GM12878 (cell line): ENCODE measurements at regions not wholly inside any gene's neighbourhood (a gene's known extent, or its start where the extent isn't known, plus 50 kb on each side); places are given as distances from the start of the nearest gene placed in this dataset.

Experiments
- IKZF1 ChIP-seq: fragments of 450-650 bp; conservative IDR thresholded peaks from 2 replicates; pipeline ENCODE4 v1.6.1; 2017; ENCODE audit warnings: antibody characterized with exemption, mild to moderate bottlenecking
- PAX5 ChIP-seq: IDR thresholded peaks from 2 replicates; pipeline ENCODE4 v1.6.1; 2011; ENCODE audit warnings: low read depth, low read length, borderline replicate concordance
- TF ChIP-seq, protein P1 (sequence below): fragments of 450-650 bp; IDR thresholded peaks from 2 replicates; pipeline ENCODE4 v1.6.1; 2017; ENCODE audit warnings: borderline replicate concordance

DNA sequence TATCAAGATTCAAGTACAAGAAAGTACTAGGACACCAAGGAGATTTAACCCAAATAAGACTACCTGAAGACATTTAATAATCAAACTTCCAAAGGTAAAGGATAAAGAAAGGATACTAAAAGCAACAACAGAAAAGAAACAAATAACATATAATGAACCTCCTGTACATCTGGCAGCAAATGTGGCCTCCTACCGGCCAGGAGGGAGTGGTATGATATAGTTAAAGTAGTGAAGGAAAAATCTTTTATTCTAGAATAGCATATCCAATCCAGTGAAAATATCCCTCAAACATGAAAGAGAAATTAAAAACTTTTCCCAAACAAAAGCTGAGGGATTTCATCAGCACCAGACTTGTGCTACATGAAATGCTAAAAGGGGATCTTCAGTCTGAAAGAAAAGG, 104.7 kb upstream of the GUCY1A2 start:
- no peak for TF ChIP-seq PAX5
- TF ChIP-seq IKZF1 = no peak
- TF ChIP-seq, protein P1, sequence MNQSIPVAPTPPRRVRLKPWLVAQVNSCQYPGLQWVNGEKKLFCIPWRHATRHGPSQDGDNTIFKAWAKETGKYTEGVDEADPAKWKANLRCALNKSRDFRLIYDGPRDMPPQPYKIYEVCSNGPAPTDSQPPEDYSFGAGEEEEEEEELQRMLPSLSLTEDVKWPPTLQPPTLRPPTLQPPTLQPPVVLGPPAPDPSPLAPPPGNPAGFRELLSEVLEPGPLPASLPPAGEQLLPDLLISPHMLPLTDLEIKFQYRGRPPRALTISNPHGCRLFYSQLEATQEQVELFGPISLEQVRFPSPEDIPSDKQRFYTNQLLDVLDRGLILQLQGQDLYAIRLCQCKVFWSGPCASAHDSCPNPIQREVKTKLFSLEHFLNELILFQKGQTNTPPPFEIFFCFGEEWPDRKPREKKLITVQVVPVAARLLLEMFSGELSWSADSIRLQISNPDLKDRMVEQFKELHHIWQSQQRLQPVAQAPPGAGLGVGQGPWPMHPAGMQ = no peak
